GM18951 (cell line): ENCODE measurements at regions not wholly inside any gene's neighbourhood (a gene's known extent, or its start where the extent isn't known, plus 50 kb on each side); places are given as distances from the start of the nearest gene placed in this dataset.
"Not testable (repeated sequence)": the region's sequence is repeated elsewhere in the genome, so short reads cannot be mapped to it uniquely, and the experiment has no call there.

Source experiments
- POLR2A ChIP-seq: IDR thresholded peaks from 4 replicates; pipeline ENCODE4 v1.6.1; 2011; ENCODE audit warnings: mild to moderate bottlenecking; ENCODE audit not compliant: insufficient read length, insufficient read depth; ENCODE audit errors: extremely low read depth
- in situ Hi-C: fragments of 300-500 bp; cut with MboI; formaldehyde crosslinking; loops from one replicate; pipeline ENCODE4 v1.12.0; 2022; ENCODE audit warnings: low sequenced_read_pairs, mixed read lengths, inconsistent platforms; ENCODE audit not compliant: unreplicated experiment

DNA sequence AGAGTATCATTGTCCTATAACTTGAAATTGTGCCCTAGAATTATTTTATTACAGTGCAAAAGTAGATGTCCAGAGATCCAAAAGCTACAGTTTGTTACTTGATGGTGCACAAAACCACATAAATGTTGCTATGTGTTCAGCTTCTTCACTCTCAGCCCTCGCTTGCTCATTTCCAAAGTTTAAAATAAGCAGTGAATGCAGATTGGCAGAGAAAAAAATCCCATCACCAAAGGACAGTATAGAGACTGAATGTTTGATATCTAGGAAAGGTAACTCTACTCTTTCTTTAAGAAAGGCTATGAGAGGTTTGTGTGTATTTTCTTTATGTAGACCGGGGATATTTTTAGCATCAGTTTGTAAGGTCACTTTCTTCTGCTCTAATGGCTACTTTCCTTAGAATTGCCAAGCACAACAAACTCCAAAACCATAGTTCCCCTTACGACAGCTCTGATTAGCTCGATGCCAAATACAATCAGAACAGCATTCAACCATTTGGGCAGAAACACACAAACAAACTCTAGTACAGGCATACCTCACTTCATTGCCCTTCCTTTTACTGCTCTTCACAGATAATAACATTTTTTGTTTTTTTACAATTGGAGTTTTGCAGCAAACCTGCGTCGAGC, 164.1 kb upstream of the CCDC54 start:
- TF ChIP-seq POLR2A: no peak

DNA sequence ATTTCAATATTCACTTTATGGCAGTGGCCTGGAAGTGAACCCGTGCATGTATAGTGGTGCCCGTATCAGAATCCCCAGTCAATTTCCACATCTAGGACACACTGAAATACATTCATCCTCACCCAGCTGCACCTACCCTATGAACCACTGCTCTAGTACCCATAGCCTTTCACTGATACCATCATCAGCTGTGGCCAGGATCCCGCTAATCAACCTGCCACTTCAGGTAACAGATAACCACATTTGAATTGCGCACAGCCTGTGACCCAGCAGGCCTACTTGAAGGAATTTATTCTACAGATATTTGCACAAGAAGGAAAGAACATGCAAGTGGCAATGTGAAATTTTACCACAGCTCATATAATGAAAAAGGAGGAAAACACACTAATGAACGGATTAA, 161.0 kb upstream of the CCDC54 start:
- in situ Hi-C loops: no loop called here
- TF ChIP-seq POLR2A: no peak

More for the DNA sequence above, 164.1 kb upstream of the CCDC54 start:
- in situ Hi-C loops: no loop called here

DNA sequence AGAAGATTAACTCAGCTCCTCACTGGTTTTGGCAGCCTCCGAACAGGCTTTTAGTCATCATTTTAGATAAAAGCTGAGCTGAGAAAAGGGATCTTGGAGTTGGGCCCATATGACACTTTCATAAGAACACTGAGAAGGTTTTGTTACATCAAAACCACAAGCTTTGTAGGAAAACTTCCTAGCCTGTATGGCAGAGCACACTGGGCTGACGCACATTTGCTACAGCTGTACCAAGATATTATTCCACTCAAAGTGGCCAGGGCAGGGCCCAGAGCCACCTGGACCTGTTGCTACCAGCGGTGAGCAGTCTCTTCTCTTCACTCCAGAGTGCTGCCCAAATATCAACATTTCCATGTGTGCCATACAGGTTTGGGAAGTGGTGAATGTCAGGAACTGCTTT, 160.5 kb upstream of the CCDC54 start:
- TF ChIP-seq POLR2A: no peak
- in situ Hi-C loops: no loop called here

DNA sequence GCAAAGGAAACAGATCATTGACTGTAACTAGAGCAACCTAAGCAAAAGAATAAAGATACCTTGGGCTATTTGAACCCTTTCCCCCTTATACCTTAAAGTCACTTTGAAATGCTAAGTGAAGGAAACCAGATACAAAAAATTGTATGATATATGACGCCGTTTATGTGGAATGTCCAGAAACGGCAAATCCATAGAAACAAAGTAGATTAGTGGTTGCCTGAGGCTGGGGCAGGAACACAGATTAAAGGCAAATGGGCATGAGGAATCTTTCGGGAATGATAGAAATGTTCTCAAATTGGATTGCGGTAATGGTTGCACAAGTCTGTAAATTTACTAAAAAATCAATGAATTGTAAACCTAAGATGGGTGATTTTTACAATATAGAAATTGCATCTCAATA, 160.1 kb upstream of the CCDC54 start:
- TF ChIP-seq POLR2A: no peak
- in situ Hi-C loops: no loop called here

DNA sequence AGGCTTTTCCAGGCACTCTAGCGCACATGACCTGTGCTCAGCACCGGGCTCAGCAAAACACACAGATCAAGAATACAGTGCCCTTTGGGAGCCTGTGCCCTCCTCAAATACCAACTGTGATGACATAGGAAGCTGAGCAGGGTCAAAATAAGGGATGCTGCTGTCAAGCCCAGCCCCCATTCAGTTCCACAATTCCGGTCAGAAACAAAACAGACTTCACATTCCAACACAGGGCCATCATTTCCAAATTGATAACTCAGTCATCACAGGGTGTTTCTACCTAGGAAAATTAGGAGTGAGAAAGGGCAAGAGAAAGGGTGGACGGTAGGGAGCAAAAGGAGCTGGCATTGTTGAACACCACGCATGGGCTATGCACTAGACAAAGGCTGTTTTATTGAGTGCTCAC, 158.4 kb upstream of the CCDC54 start:
- no peak for TF ChIP-seq POLR2A

DNA sequence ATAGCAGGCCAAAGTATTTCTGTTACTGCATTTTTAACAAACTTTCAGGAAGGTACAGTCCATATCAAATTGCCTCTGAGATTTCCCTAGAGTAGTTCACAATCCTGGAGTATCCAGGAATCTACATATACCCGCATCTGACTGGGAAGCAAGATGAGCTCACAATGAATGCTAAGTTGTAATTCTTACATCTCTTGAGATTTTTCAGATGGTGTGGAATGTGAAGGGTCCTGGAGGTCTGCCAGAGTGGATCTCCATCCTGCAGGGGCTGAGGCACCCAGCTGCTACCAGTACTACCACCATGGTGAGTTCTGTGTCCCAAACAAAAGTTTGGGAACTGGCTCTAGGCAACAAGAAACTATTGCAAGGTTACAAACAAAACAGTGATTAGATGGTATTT, 156.7 kb upstream of the CCDC54 start:
- in situ Hi-C loops: no loop called here
- no peak for TF ChIP-seq POLR2A

More for the DNA sequence above, 158.4 kb upstream of the CCDC54 start:
- in situ Hi-C loops: no loop called here

DNA sequence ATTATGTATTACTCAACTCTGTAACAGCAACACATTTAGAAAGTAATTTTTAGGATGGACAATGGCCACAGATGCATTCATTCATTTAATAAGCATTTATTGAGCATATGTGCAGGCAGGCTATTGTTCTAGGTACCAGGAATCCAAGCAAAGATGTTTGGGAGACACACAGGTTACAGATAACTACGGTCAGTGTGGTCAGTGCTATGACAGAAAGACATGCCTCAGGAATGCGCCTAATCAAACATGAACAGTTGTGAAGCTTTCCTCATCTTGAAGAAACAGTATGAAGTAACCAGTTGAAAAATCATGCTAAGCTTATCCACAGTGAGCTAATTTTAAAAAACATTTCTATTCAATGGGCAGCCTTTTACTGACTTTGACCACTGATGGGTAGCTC, 155.4 kb upstream of the CCDC54 start:
- no peak for TF ChIP-seq POLR2A
- in situ Hi-C loops: no loop called here

DNA sequence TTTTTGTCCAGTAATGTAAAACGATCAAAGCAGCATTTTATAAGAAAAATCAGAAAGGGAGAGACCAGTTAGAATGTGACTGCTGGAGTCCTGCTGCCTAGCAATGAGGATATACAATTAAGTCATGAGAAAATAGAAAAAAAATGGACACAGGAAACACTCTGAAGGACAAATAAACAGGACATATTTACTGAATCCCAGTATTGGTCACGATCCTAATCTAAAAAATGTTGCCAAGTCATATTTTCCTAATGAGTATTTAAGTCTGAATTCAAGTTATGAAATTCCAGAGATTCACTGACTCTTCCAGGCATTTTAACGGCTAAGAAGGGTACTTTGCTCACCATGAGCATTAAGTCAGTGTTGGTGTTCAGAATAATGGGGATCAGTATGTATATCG, 154.3 kb upstream of the CCDC54 start:
- in situ Hi-C loops: no loop called here
- TF ChIP-seq POLR2A: no peak

DNA sequence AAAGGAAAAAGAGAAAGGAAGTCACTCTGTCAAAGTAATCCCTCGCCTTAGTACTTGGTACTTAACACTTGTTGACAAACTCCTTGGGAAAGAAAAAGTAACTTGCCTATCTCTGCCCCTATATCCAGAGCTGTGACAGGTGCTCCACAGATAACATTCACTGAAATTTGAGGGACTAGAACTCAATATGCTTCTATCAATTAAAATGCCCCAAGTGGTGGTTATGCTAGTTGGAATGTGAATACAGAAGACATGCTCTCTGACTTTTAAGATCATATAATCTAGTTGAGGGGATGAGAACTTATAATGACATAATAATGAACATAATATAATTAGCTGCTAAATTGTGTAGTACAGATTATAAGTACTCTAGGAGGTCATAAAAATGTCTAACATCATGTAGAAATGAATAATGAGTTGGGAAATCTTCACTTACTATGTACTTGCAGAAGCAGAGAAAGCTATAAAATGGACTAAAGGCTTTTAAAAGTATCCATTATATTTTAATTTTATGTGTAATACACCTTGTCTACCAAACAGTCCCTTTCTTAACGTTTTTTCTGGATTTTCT, 153.1 kb upstream of the CCDC54 start:
- TF ChIP-seq POLR2A: no peak
- in situ Hi-C loops: no loop called here

DNA sequence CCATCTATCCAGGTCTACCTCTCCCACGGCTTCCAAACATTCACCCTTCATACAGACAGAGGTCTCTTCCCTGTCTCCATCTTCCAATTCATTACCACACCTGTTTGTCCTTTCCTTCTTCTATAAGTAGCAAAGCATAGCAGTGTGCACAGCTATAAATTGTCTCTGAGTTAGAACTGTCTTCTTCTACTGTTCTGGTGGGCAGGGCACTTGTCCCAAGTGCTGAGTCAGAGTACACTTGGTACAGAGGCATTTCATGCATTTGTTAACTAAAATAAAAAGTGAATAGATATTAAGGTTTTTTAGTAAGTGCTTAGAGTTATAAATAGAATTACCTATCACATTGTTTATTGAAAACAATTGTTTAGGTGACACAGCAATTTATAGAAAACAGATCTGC, 150.1 kb upstream of the CCDC54 start:
- in situ Hi-C loops: no loop called here
- TF ChIP-seq POLR2A: no peak

DNA sequence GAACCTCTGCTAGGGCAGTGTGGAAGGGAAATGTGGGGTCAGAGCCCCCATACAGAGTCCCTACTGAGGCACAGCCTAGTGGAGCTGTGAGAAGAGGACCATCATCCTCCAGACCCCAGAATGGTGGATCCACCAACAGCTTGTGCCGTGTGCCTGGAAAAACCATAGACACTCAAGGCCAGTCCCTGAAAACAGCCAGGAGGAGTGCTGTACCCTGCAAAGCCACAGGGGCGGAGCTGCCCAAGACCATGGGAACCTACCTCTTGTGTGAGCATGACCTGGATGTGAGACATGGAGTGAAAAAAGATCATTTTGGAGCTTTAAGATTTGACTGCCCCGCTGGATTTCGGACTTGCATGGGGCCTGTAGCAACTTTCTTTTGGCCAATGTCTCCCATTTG, 143.4 kb upstream of the CCDC54 start:
- in situ Hi-C loops: not testable (repeated sequence)

DNA sequence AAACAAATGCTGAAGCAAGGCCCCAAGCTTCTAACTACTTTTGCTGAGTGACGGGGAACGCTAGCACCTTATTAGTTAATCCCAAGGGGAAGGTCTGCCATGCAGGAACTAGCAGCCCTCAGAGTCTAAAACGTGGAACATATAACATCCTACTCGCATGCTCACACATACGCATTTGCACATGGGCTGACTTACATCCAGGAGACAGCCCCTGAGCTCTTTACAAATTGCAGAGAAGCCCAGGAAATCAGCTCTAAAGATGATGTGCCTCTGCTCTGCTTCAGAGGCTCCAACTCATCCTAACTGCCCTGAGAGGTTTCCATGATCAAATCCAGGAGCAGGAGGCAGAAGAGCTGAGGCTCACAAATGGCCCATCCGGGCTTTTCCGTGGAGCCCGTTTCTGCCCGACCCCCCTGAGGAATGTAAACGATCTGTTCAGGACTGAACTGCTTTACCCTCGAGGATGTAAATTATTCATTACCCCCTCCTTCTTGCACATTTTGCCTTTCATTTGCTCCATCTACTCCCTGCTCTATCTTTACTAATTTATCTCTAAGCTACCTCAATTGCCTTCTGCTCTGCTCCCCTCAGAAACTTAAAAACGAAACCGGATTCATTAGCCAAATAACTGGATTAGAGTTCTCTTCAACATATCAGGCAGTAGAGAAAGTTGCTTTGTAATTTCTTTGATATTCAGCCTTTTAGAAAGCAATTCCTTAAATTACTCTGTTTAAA, 141.9 kb upstream of the CCDC54 start:
- in situ Hi-C loops: no loop called here
- TF ChIP-seq POLR2A: no peak

DNA sequence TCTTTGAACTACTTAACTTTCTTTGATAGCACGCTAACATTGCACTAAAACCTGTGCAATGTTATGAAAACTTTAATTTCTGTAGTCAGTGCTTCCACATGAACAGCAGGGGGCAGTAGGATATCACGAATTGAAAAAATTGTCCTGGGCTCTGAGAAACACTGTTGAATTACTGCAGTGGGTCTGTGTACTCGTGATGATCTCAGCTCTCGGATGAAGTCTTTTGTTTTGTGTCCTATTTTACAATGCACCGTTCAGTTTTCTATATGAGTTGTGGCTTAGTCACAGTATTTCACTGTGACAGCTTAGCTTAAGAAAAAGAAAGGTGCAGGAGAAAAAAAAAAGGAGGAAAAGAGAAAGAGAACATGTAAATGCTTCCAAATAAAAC, 141.3 kb upstream of the CCDC54 start:
- no peak for TF ChIP-seq POLR2A

DNA sequence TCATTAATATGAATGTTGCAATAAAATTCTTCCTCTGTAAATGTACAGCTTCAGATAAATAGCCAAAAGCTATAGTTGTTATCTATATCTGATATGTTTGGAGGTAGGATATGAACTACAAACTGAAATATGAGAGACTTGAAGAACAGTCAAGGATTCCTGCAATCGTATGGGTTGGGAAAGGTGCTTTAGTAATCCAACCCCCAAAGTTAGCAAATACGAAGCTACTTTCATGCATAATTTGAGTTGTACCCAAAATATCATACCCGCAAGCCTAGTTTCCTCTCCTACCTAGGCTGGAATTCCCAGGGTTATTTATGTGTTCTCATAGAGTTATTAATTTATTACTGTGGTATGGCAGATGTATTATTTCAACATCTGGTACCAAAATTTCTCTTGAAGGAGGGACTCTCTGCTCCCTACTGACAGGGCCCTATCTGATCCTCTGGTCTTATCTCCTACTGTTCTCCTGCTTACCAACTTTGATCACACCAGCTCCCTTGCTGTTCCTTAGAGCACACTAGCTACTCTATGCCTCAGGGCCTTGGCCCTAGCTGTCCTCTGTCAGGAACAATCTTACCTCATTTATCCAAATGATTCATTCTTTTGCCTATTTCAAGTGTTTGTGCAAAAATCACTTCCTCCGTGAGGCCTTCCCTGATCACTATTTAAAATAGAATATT, 140.4 kb upstream of the CCDC54 start:
- in situ Hi-C loops: no loop called here
- TF ChIP-seq POLR2A: no peak

More for the DNA sequence above, 141.3 kb upstream of the CCDC54 start:
- in situ Hi-C loops: no loop called here
